Adrenal gland (tissue), 5 donors: ENCODE measurements at regions not wholly inside any gene's neighbourhood (a gene's known extent, or its start where the extent isn't known, plus 50 kb on each side); places are given as distances from the start of the nearest gene placed in this dataset.

Source experiments
- CTCF ChIP-seq, 6 experiments: fragments of 450-650 bp in 4 of 6; fragments of 200-600 bp in 2 of 6; sonication (generic) in 1 of 6; IDR thresholded peaks; 1 replicate in 5 of 6; 2 replicates in 1 of 6; pipeline versions ENCODE4 v1.5.1 to v1.8.0; 2016 to 2021; ENCODE audit warnings: antibody characterized with exemption in 6 of 6, mild to moderate bottlenecking in 2 of 6, moderate library complexity in 1 of 6
- POLR2A ChIP-seq, 2 donors: fragments of 450-650 bp; IDR thresholded peaks; one replicate each; pipeline ENCODE4 v1.6.1; 2017; ENCODE audit warnings: antibody characterized with exemption in 2 of 2, mild to moderate bottlenecking in 2 of 2, moderate library complexity in 1 of 2
- donor health status: DM: no; HTN: no; CAD: no.

GRCh38 chr1:96510391-96510790 lies 211.2 kb upstream of the PTBP2 start:
- TF ChIP-seq CTCF (IDR thresholded peaks at IDR 0.05) (no peak), POLR2A (IDR thresholded peaks at IDR 0.05) (no peak)
